Activated CD8-positive, alpha-beta memory T cell treated with anti-CD3 and anti-CD28 coated beads, Interleukin-2, amount 10 ng/mL, durations not matched to agents 7 days and 5 days (primary cell): ENCODE measurements at regions not wholly inside any gene's neighbourhood (a gene's known extent, or its start where the extent isn't known, plus 50 kb on each side); places are given as distances from the start of the nearest gene placed in this dataset.
A peak's percentile ranks its signal among the peaks of the same experiment; 100 is the strongest.

Source experiments
- ATAC-seq: fragments of 150-1000 bp; cut with Tn5 transposase; one replicate; pipeline ENCODE4 v1.10.0; 2021; ENCODE audit warnings: moderate library complexity
- CTCF ChIA-PET: fragments of 350-600 bp; sonication (Branson Sonifier 250); formaldehyde crosslinking; loops from one replicate; lab custom pipeline; 2021; ENCODE audit warnings: antibody characterized with exemption; lab: Charles Lee
- DNase-seq: peaks from one replicate; pipeline ENCODE4 v3.0.0-alpha.2; 2020
- H3K27ac Mint-ChIP-seq: one replicate; pipeline ENCODE4 v1.8.0; 2021; ENCODE audit warnings: mild to moderate bottlenecking, mixed read lengths
- H3K27me3 Mint-ChIP-seq: one replicate; pipeline ENCODE4 v1.8.0; 2021; ENCODE audit warnings: mixed read lengths
- H3K36me3 Mint-ChIP-seq: one replicate; pipeline ENCODE4 v1.8.0; 2021; ENCODE audit warnings: mild to moderate bottlenecking, mixed read lengths
- H3K4me1 Mint-ChIP-seq: one replicate; pipeline ENCODE4 v1.8.0; 2021; ENCODE audit warnings: mixed read lengths
- H3K4me3 Mint-ChIP-seq: one replicate; pipeline ENCODE4 v1.8.0; 2021; ENCODE audit warnings: mild to moderate bottlenecking, moderate library complexity, mixed read lengths
- H3K9me3 Mint-ChIP-seq: one replicate; pipeline ENCODE4 v1.8.0; 2022; ENCODE audit warnings: low read depth, mixed read lengths

DNA sequence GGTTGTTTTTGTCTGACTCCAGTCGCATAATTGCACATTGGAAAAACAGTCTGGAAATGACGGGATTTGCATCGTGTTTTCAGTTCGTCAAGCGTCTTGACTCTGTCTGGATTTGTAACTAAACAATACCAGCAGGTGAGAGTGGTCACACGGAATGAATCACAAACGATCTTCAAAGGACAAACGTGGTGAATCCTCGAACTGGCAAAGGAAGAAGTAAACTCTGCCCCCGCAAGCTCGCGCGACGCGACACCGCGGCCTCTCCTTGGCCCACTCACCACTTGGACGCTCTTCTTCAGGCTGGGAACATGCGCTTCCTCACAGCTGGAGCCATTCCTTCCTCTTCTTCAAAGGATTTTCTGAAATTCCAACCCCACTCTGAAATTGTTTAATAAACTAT lies 352.6 kb downstream of the THBS2 start:
- no peaks in the 10 kb centered on the region for H3K36me3 Mint-ChIP-seq
- H3K4me1 Mint-ChIP-seq = peaks cover 3% of the 10 kb centered on the region
- H3K27ac Mint-ChIP-seq = no peak overlapping the region
- H3K27me3 Mint-ChIP-seq = peaks cover 2% of the 10 kb centered on the region
- H3K4me3 Mint-ChIP-seq = no peak overlapping the region
- CTCF ChIA-PET = interaction anchor here (0.5 kb wide), 1 partner anchor 312 kb away, joined by 3 read pairs; no protein-coding TSS in a partner anchor
- DNase-seq (no peak), ATAC-seq (no peak)
- no peaks in the 10 kb centered on the region for H3K9me3 Mint-ChIP-seq

DNA sequence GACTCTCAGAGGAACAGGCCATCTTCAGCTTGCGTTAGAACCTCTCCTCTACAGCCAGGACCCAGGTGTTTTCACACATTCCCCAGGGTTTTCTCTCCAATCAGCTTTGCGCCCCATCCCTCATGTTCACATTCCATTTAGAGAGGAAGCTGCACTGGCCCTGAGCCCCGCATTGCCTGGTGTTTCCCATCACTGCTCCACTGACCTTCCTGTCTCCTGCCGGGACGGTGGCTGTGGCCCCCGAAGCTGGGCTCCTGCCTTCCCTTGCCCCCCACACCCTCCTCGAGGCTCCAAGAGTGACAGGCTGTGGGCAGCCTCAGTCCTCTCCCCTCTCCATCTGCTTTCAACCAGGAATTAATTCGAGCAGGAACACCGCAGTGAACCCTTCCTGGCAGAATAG lies 357.3 kb downstream of the THBS2 start:
- DNase-seq = no peak
- Mint-ChIP-seq H3K9me3 (no peaks in the 10 kb centered on the region), H3K27me3 (peaks cover 2% of the 10 kb centered on the region), H3K4me1 (peaks cover 8% of the 10 kb centered on the region), H3K4me3 (no peak overlapping the region), H3K27ac (no peak overlapping the region), H3K36me3 (no peaks in the 10 kb centered on the region)
- CTCF ChIA-PET = no interaction called here
- no peak for ATAC-seq

DNA sequence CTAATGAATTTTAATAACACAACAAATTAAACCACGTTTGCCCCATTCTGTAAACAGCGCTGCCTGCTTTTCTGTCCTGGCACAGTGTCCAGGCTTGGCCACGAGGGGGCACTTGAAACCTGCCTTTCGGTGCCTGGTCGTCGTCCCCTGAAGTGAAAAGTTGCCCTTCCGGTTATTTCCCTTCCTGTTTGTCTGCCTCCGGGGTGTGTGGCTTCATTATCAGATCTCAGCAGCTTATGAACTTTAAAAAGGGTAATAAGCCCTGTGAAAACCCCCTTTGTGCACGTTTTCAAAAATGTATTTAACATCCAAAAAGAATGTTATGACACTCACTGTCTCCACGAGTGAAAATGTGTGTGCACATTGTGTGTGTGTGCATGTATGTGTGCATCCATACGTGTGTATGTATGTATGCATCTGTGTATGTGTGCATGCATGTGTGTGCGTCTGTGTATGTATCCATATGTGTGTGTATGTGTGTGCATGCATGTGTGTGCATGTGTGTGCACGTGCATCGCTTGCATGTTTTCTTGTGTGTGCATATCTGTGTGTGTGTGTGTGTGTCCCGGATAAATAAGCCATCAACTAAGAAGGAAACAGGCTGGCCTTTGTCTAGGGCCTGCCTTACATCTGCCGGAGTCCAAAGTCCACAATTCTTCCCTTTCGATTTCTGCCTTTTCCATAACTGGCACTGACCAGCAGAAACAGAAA lies 358.4 kb downstream of the THBS2 start:
- Mint-ChIP-seq H3K4me1 (peaks cover 8% of the 10 kb centered on the region), H3K36me3 (no peaks in the 10 kb centered on the region), H3K27ac (peak overlapping the region; percentile 60), H3K27me3 (peaks cover 2% of the 10 kb centered on the region), H3K4me3 (peak overlapping the region; percentile 24), H3K9me3 (no peaks in the 10 kb centered on the region)
- DNase-seq = peak; percentile 87
- ATAC-seq = peak; percentile 97
- CTCF ChIA-PET = interaction anchor here (1.5 kb wide), 1 partner anchor 625 kb away, joined by 3 read pairs; no protein-coding TSS in a partner anchor

- H3K27ac Mint-ChIP-seq = no peak overlapping the region
- CTCF ChIA-PET = no interaction called here
- no peak for ATAC-seq
- no peak for DNase-seq
- peaks cover 8% of the 10 kb centered on the region for H3K4me1 Mint-ChIP-seq
- no peaks in the 10 kb centered on the region for H3K36me3 Mint-ChIP-seq
- H3K9me3 Mint-ChIP-seq = no peaks in the 10 kb centered on the region
- H3K27me3 Mint-ChIP-seq = no peaks in the 10 kb centered on the region
- H3K4me3 Mint-ChIP-seq = no peak overlapping the region
Observed at GRCh38 chr6:168892031-168892430, 361.6 kb downstream of the THBS2 start.

GRCh38 chr6:168890981-168891365 lies 362.7 kb downstream of the THBS2 start:
- Mint-ChIP-seq H3K4me1 (peaks cover 8% of the 10 kb centered on the region), H3K4me3 (no peak overlapping the region), H3K9me3 (no peaks in the 10 kb centered on the region), H3K36me3 (no peaks in the 10 kb centered on the region), H3K27me3 (no peaks in the 10 kb centered on the region), H3K27ac (no peak overlapping the region)
- CTCF ChIA-PET = no interaction called here
- DNase-seq = no peak
- no peak for ATAC-seq

DNA sequence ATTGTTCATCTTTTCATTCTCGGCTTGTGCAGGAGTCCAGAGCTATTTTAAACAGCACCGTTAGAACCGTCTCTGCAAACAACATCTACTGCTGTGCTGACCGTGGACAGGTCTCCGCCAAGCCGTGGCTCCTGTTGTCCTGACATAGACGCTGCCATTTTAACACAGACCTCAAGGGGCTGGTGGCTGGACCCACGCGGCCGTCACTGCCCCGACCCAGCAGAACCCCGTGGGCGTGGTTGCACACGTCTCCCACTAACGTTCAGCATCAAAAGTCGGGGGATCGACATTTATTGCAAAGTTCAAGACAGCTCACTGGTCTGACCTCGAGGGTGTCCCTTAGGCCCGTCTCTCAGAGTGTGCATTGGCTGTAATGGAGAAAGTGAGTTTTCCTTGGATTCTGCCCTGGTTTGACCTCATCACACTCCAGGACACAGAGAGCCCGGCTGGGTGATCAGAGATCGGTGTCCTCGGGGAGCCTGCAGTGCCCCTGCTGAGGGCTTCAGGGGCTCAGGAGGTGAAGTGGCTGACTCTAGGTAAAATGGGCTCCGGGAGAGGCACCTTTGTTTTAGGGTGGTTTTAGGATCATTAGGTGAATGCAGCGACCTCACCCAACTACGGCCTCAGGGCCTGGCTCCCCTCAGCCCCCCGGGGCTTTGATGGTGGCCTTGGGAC lies 363.2 kb downstream of the THBS2 start:
- Mint-ChIP-seq H3K27ac (no peak overlapping the region), H3K36me3 (no peaks in the 10 kb centered on the region), H3K4me1 (peaks cover 5% of the 10 kb centered on the region), H3K27me3 (no peaks in the 10 kb centered on the region), H3K4me3 (no peak overlapping the region), H3K9me3 (no peaks in the 10 kb centered on the region)
- no peak for DNase-seq
- ATAC-seq = no peak
- CTCF ChIA-PET = interaction anchor here (1.9 kb wide), 1 partner anchor 520 kb away, joined by 4 read pairs; no protein-coding TSS in a partner anchor

DNA sequence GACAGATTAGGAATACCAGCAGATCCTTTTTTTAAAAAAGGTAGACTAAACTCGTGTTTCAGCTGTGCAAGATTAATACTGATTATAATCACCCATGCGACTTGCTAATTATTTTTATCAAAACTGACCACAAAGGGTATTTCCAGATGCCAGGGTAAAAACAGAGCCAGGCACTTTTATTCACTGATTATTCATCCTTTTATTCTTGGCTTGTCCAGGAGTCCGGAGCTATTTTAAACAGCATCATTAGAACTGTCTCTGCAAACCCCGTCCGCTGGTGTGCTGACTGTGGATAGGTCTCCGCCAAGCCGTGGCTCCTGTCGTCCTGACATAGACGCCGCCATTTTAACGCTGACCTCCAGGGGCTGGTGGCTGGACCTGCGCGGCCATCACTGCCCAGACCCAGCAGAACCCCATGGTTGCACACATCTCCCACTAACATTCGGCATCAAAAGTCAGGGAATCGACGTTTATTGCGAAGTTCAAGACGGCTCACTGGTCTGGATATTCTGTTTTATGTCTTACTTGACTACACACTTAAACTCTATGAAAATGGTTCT lies 364.8 kb downstream of the THBS2 start:
- Mint-ChIP-seq H3K27ac (no peak overlapping the region), H3K4me1 (peaks cover 6% of the 10 kb centered on the region), H3K36me3 (no peaks in the 10 kb centered on the region), H3K27me3 (no peaks in the 10 kb centered on the region), H3K9me3 (no peaks in the 10 kb centered on the region), H3K4me3 (no peak overlapping the region)
- CTCF ChIA-PET = interaction anchor here (1.9 kb wide), 1 partner anchor 519 kb away, joined by 4 read pairs; no protein-coding TSS in a partner anchor
- DNase-seq (no peak), ATAC-seq (no peak)

GRCh38 chr6:168888102-168888501 lies 365.5 kb downstream of the THBS2 start:
- Mint-ChIP-seq H3K9me3 (no peaks in the 10 kb centered on the region), H3K4me3 (no peak overlapping the region), H3K36me3 (no peaks in the 10 kb centered on the region), H3K27ac (no peak overlapping the region), H3K27me3 (no peaks in the 10 kb centered on the region), H3K4me1 (peaks cover 8% of the 10 kb centered on the region)
- CTCF ChIA-PET = no interaction called here
- ATAC-seq (no peak), DNase-seq (no peak)

- no peaks in the 10 kb centered on the region for H3K9me3 Mint-ChIP-seq
- CTCF ChIA-PET = no interaction called here
- no peak for DNase-seq
Observed at GRCh38 chr6:168887621-168888020, 366.0 kb downstream of the THBS2 start.

DNA sequence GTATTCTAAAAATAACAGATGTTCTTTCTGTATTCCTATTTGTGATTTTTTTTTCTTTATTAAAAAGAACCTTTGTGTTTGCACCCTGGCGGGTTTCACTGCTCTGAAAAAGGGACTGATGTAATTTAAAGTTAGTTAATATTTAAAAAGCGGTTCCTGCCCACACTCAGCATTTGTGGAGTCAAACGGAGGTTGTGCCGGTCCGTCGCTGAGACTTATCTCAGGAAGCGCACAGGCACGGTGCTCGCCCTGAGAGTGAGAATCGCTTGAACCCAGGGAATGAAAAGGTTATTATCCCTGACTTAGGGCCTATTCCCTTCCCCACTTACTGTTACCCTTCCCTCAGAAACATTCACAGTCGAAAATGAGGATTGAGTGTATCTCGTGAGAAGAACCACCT lies 366.7 kb downstream of the THBS2 start:
- no peak overlapping the region for H3K4me3 Mint-ChIP-seq
- H3K27ac Mint-ChIP-seq = no peak overlapping the region
- no peak for ATAC-seq
- no peaks in the 10 kb centered on the region for H3K9me3 Mint-ChIP-seq
- no peaks in the 10 kb centered on the region for H3K27me3 Mint-ChIP-seq
- CTCF ChIA-PET = no interaction called here
- H3K36me3 Mint-ChIP-seq = no peaks in the 10 kb centered on the region
- peaks cover 8% of the 10 kb centered on the region for H3K4me1 Mint-ChIP-seq
- DNase-seq = no peak

More at GRCh38 chr6:168887621-168888020, 366.0 kb downstream of the THBS2 start:
- H3K4me1 Mint-ChIP-seq = peaks cover 8% of the 10 kb centered on the region
- H3K27me3 Mint-ChIP-seq = no peaks in the 10 kb centered on the region
- H3K36me3 Mint-ChIP-seq = no peaks in the 10 kb centered on the region
- no peak overlapping the region for H3K4me3 Mint-ChIP-seq
- H3K27ac Mint-ChIP-seq = no peak overlapping the region
- ATAC-seq = no peak

DNA sequence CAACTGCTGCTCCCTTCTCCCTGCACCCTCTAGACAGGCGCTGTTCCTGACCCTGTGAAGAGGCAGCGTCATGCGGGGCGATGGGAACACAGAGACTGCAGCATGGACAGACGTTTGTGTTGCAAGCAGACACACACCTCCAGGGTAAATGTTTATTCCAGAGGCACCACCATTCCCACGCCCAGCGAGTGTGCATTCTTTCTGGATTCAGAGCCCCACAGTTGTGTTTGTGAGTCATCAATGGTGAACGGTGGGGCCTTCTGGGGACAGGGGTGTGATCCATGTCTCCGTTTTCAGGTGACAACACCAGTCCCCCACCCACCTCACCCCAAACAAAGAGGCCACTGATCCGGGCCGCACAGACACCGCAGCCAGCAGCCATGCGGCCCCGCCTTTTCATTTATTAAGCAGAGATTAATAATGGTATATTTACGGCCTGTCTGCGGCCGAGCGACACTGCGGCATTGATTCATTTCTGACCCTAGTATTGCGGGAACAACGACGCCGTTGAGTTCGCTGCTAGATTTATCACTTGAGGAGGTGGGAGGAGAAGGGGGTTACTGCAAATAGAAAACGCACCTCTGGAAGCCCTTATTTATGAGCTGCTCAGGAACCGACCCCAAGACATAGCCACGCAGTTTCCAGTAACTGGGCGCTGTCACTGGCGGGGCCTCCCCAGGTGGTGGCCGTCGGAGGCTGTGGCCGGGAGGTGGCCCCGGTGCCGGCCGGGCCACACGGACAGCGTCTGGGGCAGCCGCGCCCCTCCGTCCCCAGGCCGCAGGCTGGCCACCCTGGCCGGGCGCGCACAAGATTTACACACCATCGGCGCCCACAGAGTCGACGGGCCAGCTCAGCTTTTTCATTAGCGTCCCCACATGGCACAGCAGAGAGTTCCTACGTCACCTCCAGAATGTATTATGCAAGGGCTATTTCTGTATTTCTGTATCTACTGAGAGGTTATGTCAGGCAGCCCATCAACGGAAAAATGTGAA lies 367.6 kb downstream of the THBS2 start:
- Mint-ChIP-seq H3K4me3 (no peak overlapping the region), H3K27me3 (no peaks in the 10 kb centered on the region), H3K36me3 (no peaks in the 10 kb centered on the region), H3K9me3 (no peaks in the 10 kb centered on the region), H3K4me1 (peaks cover 8% of the 10 kb centered on the region), H3K27ac (no peak overlapping the region)
- ATAC-seq (no peak), DNase-seq (no peak)
- CTCF ChIA-PET = no interaction called here

- Mint-ChIP-seq H3K4me3 (no peak overlapping the region), H3K9me3 (no peaks in the 10 kb centered on the region), H3K36me3 (no peaks in the 10 kb centered on the region), H3K27me3 (no peaks in the 10 kb centered on the region), H3K27ac (no peak overlapping the region), H3K4me1 (peaks cover 8% of the 10 kb centered on the region)
- DNase-seq (no peak), ATAC-seq (no peak)
- CTCF ChIA-PET = no interaction called here
Observed at GRCh38 chr6:168885196-168885595, 368.4 kb downstream of the THBS2 start.

- no peaks in the 10 kb centered on the region for H3K27me3 Mint-ChIP-seq
- peak; percentile 76 for DNase-seq
- CTCF ChIA-PET = no interaction called here
- no peaks in the 10 kb centered on the region for H3K9me3 Mint-ChIP-seq
- H3K27ac Mint-ChIP-seq = peak overlapping the region; percentile 52
- peak; percentile 91 for ATAC-seq
- peak overlapping the region; percentile 73 for H3K4me3 Mint-ChIP-seq
- no peaks in the 10 kb centered on the region for H3K36me3 Mint-ChIP-seq
- H3K4me1 Mint-ChIP-seq = peaks cover 8% of the 10 kb centered on the region
Observed at GRCh38 chr6:168884646-168885086, 369.0 kb downstream of the THBS2 start.
